ENCODE measurements at regions not wholly inside any gene's neighbourhood (a gene's known extent, or its start where the extent isn't known, plus 50 kb on each side); places are given as distances from the start of the nearest gene placed in this dataset.
"Not testable (repeated sequence)": the region's sequence is repeated elsewhere in the genome, so short reads cannot be mapped to it uniquely, and the experiment has no call there.

DNA sequence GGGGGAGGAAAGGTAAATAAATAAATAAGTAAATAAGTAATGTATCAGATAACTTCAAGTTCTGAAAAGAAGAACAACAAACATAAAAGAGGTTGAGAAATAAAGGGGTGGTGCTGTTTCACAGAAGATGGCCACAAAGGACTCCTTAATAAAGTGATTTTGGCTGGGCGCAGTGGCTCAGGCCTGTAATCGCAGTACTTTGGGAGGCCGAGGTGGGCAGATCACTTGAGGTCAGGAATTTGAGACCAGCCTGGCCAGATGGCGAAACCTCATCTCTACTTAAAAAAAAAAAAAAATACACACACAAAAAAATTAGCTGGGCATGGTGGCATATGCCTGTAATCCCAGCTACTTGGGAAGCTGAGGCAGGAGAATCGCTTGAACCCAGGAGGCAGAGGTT is 315.5 kb downstream of the MIAT start:
- not testable (repeated sequence) for DNase-seq (ENCODE audit: low read depth)

GRCh38 chr22:26974034-26974433 is 316.6 kb downstream of the MIAT start:
- no peak for DNase-seq (ENCODE audit: low read depth)

DNA sequence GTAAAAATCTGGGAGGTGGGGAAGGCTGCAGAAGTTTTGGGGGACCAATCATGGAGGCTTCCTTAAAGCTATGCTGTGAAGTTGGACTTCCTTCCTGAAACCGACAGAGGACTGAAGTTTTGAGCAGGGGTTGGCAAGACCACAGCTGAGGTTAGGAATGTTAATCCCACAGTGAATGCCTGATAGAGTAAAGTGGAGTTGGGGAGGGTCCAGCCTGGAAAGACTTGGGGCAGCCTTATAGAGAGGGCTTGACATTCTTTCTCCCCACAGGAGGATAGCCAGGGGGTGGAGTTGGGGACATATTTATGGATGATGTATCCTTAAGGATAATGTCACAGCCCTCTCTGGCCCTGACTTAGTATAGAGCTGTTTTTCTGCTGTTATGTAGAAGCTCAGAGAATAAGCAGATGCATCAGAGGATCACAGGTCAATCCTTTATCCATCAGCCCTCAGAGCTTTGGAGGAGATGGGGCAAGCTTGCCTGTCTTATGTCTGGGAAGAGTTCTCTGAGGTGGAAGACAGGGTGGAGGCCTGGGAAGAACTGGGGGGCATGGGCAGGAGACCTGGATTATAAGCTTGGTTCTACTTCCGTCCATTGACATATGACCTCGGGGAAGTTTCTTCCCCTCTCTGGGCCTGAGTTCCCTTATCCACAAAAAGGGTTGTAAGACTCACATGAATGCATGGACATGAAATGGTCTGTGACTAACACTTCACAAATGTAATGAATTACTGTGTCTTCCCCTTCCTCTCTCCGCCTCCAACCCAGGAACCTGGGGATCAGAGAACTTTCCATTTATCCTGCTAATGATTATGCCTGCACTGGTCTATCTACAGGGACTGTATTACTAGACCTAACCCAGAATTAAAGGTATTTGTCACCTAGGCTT is 317.8 kb downstream of the MIAT start:
- no peak for DNase-seq (ENCODE audit: low read depth)

GRCh38 chr22:26975865-26976264 is 318.5 kb downstream of the MIAT start:
- DNase-seq (ENCODE audit: low read depth), result no peak

GRCh38 chr22:26977741-26978376 is 320.5 kb downstream of the MIAT start:
- DNase-seq (ENCODE audit: low read depth), result no peak

GRCh38 chr22:26979294-26979693 is 321.9 kb downstream of the MIAT start:
- DNase-seq (ENCODE audit: low read depth), result no peak

DNA sequence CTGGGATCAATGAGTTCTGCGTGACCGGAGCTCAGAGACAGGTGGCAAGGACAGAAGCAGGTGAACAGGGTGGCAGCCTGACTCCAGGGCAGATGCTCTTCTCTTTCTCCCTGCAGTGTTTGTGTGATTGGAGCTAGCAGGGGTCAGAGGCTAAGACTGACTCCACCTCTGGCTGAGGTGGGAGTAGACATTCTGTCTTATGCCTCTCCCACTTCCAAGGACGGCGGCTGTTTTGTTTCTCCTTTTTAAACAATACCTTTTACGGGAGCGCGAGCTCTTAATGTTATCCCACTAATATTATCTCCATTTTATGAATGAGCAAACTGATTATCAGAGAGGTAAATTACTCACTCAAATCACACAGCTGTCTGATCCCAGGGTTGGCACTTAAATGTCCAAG is 323.7 kb downstream of the MIAT start:
- no peak for DNase-seq (ENCODE audit: low read depth)

DNA sequence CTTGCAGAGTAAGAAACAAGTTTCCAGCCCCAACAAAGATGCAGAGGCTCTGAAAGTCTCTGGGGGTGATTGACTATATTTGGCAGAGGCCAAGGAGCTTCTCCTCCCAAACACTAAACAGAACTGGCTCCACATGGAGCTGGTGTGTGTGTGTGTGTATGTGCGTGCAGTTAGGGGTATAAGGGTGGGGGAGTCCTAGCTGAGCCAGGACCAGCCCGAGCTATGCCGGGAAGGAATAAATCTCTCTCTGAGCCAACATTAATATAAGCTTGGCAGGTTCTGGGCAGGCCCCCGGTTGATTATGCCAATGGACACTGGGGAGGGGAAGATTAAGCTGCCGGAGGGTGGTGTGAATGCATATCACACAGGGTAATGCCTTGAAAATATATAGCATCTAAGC is 324.2 kb downstream of the MIAT start:
- no peak for DNase-seq (ENCODE audit: low read depth)

DNA sequence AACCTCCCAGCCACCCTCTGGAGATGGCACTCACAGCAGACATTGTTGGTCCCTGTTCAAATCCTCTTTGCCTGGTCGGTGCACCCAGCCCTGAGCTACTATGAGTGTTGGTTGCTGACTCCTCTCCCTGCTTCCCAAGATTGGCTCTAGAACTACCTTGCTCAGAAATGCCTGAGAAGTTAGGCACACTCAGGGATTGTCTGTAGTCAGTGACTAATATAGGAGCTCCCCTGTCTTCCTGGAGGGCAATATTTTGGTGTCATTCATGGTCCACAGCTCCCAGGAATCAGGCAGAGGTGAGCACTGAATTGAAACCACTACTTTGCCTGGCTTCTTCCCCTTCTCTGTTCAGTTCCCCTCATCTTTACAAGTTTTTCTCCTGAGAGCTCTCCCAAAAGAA is 325.9 kb downstream of the MIAT start:
- DNase-seq (ENCODE audit: low read depth), result no peak

- no peak for DNase-seq (ENCODE audit: low read depth)
Measured at GRCh38 chr22:26985206-26985605, 327.8 kb downstream of the MIAT start.

GRCh38 chr22:26985931-26986782 is 328.8 kb downstream of the MIAT start:
- no peak for DNase-seq (ENCODE audit: low read depth)

DNA sequence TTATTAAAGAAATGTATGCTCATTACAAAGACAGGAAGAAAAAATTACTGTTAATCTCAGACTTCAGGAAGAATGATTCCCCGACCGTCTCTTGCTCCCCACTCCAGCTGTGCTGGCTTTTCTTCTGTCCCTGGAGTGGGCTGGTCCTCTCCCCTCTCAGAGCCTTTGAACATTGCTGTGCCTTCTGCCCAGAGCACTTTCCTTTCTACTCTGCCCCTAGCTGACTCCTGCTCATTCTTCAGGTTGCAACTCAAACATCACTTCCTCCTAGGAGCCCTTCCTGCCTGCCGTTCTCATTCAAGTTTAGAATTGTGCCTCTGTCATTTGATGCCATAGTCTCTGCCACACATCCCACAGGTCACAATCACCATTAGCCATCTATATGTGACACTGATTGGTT is 329.5 kb downstream of the MIAT start:
- no peak for DNase-seq (ENCODE audit: low read depth)

DNA sequence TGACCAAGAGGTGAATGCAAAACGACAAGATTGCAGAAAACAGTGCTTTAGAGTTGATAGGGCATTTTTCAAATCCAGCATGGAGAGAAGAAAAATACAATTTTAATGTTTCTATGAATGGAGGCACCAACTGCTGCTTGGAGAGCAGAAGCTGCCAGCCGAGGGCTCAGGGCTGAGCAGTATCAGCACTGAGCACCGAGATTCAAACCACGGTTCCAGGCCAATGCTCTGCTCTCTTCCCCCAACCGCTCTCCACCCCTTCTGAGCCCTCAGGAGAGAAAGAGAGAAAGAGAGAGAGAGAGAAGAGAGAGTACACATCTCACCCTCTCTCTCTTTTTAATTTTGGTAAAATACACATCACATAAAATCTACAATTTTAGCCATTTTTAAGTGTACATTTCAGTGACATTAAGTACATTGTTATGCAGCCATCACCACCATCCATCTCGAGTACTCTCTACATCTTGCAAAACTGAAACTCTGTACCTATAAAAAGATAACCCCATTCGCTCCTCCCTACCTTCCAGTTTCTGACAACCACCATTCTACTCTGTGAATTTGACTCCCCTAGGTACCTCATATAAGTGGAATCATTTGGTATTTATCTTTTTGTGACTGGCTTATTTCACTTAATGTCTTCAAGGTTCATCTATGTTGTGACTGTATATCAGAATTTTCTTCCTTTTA is 333.3 kb downstream of the MIAT start:
- DNase-seq (ENCODE audit: low read depth), result no peak

GRCh38 chr22:26992556-26992955 is 335.2 kb downstream of the MIAT start:
- DNase-seq (ENCODE audit: low read depth), result no peak

- no peak for DNase-seq (ENCODE audit: low read depth)
Measured at GRCh38 chr22:26993886-26994285, 336.5 kb downstream of the MIAT start.

DNA sequence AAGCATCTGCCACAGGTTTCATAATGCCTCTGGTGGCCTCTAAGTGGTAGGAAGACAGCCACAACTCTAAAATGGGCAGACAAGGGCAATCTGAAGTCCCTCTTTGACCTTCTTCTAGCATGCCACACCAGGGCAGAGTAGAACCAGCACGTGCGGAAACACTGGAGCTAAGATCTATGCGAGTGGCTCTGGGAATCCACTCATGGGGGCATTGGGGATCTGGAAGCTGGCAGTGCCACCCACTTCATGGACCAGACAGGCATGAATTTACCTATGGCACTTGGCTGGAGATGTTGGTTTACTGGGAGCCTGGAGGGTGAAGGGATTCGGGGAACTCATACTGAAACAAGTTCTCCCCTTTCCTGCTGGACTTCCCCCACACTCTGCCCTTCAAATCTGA is 337.4 kb downstream of the MIAT start:
- no peak for DNase-seq (ENCODE audit: low read depth)

GRCh38 chr22:26995235-26995634 is 337.8 kb downstream of the MIAT start:
- DNase-seq (ENCODE audit: low read depth), result no peak

DNA sequence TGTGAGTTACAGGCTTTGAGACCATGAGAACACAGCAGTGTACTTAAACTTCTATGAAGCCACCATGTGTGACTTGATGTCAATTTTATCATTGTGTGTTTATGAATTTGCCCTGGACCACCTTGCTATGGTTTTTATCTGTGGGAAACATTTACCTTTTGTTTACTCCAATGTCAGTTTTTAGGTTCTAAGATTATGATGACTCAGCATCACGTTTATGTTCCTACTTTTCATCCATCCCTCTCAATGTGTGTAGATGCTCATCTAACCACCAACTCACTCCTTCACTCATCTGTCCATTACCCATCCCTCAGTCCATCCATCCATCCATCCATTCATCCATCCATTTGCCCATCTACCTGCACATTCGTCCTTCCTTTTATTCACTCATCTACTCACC is 338.8 kb downstream of the MIAT start:
- DNase-seq (ENCODE audit: low read depth), result no peak

DNA sequence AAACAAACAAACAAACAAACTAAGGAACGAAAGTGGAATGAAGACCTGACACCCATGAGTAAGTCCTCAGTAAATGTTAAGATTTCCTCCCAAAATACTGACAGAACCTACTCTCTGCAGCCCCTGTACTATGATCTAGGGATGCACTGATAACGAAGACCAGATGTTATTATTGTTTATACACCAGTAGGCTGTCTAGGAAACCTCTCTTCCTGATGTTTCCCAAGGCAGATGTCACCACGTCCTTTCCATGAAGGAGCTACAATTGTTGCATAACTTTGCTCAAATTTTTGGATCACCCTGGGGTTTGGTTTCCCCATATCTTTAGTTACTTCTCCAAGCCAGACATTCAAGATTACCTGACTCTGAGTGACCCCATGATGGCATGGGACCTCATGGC is 340.7 kb downstream of the MIAT start:
- DNase-seq (ENCODE audit: low read depth), result no peak

DNA sequence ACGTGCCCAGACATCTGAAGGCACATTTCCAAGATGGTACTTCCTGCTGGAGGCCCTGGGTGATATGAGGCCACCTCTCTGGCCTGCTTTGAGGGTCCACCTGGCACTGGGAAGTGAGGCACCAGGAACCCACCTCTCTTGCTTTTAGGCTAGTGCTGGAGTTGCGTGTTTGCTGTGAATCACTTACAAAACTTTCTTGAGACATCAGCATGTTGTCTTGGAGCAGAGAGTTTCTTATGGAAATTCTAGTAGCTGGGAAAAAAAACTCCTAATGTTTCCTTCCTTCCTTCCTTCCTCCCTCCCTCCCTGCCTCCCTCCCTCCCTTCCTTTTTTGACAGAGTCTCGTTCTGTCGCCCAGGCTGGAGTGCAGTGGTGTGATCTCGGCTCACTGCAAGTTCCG is 341.3 kb downstream of the MIAT start:
- DNase-seq (ENCODE audit: low read depth), result no peak

GRCh38 chr22:27003297-27003696 is 345.9 kb downstream of the MIAT start:
- DNase-seq (ENCODE audit: low read depth), result no peak

DNA sequence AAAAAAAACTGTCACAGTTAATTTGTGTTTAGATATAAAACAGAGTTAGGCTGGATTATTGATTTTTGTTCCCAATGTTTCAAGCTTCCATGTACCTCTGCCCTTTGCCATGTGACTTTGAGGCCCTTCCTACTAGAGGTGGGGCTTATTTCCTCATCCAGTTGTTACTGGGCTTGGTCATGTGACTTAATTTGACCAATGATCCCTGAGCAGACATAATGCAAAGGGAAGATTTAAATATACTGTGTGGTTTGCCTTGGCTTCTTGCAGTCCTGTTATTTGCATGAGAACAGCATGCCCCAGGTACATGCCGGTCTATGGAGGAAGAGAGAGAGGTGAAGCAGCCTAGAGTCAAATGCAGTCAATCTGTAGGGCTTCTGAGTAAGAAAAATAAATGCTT is 347.0 kb downstream of the MIAT start:
- DNase-seq (ENCODE audit: low read depth), result no peak
